ENCODE measurements at regions not wholly inside any gene's neighbourhood (a gene's known extent, or its start where the extent isn't known, plus 50 kb on each side); places are given as distances from the start of the nearest gene placed in this dataset.

DNA sequence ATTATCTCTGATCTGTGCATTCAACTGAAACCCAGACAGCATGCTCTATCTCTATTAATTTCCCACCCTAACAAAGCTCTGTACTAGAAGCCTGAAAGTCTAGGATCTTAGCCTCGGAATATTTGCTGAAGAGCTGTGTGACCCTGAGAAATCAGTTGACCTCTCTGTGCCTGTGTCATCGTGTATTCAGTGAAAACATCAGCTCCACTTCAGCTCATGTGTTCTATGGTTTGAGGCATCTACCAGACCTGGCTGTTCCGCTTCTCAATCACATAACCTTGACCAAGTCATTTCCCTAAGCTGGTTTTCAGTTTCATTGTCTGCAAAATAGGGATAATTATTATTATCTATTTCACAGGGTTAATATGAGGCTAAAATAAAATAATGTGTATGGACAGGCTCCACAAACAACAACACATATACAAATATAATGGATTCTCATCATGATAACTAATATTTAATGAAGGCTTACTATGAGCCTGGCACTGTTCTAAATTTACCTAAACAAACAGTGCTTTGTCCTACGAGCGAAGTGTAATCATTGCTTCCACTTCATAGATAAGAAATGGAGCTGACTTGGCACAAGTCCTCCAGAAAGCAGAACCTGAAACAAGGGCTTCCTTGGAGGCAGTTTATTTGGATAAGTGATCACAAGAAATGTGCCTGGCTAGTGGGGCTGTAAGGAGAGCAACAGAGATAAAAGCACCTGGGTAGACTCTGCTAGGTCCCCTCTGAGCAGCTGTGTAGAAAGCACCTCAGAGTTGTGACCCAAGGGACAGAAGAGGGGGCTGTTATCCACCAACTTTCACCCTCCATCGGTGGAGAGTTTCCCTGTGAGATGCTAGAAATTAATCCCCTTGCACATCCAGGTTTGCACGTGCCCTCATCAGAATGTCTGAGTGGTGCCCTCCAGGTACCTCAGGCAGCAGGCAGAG, 356.9 kb downstream of the RAB28 start:
- no peaks in the 10 kb centered on the region for H3K4me1 ChIP-seq (ENCODE audit: insufficient read depth, low read length)
- H3K79me2 ChIP-seq (ENCODE audit: low read length), result no peaks in the 10 kb centered on the region
- H3K4me3 ChIP-seq (ENCODE audit: low read length), result no peak overlapping the region
- H4K20me1 ChIP-seq (ENCODE audit: low read length), result no peaks in the 10 kb centered on the region
- no peaks in the 10 kb centered on the region for H3K27me3 ChIP-seq (ENCODE audit: low read length)
- no TSS peak for BruUV-seq (replicated peaks)
- no peak overlapping the region for H2AFZ ChIP-seq (ENCODE audit: low read length)
- no peaks in the 10 kb centered on the region for H3K9me3 ChIP-seq (ENCODE audit: low read length)
- TF ChIP-seq, protein P1, sequence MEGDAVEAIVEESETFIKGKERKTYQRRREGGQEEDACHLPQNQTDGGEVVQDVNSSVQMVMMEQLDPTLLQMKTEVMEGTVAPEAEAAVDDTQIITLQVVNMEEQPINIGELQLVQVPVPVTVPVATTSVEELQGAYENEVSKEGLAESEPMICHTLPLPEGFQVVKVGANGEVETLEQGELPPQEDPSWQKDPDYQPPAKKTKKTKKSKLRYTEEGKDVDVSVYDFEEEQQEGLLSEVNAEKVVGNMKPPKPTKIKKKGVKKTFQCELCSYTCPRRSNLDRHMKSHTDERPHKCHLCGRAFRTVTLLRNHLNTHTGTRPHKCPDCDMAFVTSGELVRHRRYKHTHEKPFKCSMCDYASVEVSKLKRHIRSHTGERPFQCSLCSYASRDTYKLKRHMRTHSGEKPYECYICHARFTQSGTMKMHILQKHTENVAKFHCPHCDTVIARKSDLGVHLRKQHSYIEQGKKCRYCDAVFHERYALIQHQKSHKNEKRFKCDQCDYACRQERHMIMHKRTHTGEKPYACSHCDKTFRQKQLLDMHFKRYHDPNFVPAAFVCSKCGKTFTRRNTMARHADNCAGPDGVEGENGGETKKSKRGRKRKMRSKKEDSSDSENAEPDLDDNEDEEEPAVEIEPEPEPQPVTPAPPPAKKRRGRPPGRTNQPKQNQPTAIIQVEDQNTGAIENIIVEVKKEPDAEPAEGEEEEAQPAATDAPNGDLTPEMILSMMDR (conservative IDR thresholded peaks at IDR 0.05; ENCODE audit: low read depth, low read length), result no peak
- no peak for TF ChIP-seq EZH2 (IDR thresholded peaks at IDR 0.05; ENCODE audit: low read length, unreplicated experiment)
- TF ChIP-seq EZH2phosphoT487 (IDR thresholded peaks at IDR 0.05; ENCODE audit: borderline replicate concordance, low read length), result no peak
- no peak overlapping the region for H3K27ac ChIP-seq (ENCODE audit: low read length)
- H3K36me3 ChIP-seq (ENCODE audit: low read depth, low read length), result no peaks in the 10 kb centered on the region
- H3K9ac ChIP-seq (ENCODE audit: low read length), result no peak overlapping the region
- intact Hi-C loops (cut with micrococcal nuclease), result no loop called here
- no peaks in the 10 kb centered on the region for H3K9me2 ChIP-seq (replicated peaks; ENCODE audit: low read length)
- DNase-seq (no peak), ATAC-seq (no peak)
- H3F3A ChIP-seq (ENCODE audit: low read length, unreplicated experiment), result no peaks in the 10 kb centered on the region
- no peak overlapping the region for H3K4me2 ChIP-seq (ENCODE audit: low read length)
- ChIA-PET POLR2A (ENCODE audit: unreplicated experiment) (no interaction called here), CTCF (no interaction called here)

DNA sequence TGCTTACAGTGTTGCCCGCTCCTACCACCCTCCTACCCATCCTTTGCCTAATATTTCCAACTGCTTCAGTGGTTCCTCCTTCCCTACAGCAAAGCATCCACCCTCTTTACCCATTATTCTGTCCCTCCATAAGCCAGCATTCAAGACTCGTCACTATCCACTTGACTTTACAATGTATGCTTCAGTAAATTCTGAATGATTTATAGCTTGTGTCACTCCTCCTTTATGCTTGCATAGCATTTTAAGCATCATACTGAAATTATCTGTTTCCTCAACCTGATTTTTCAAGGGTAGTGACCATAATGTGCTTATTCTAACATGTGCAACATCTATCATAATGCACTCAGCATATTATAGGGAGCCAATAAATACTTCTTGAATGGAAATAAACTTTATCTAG, 365.5 kb downstream of the RAB28 start:
- H3K27me3 ChIP-seq (ENCODE audit: low read length), result no peaks in the 10 kb centered on the region
- no peak for ATAC-seq
- no peak overlapping the region for H2AFZ ChIP-seq (ENCODE audit: low read length)
- DNase-seq, result no peak
- no peaks in the 10 kb centered on the region for H3K9me2 ChIP-seq (replicated peaks; ENCODE audit: low read length)
- no peaks in the 10 kb centered on the region for H3K36me3 ChIP-seq (ENCODE audit: low read depth, low read length)
- no peaks in the 10 kb centered on the region for H3F3A ChIP-seq (ENCODE audit: low read length, unreplicated experiment)
- H3K27ac ChIP-seq (ENCODE audit: low read length), result no peak overlapping the region
- ChIA-PET CTCF (no interaction called here), POLR2A (ENCODE audit: unreplicated experiment) (no interaction called here)
- H3K9me3 ChIP-seq (ENCODE audit: low read length), result no peaks in the 10 kb centered on the region
- H3K4me3 ChIP-seq (ENCODE audit: low read length), result no peak overlapping the region
- H3K79me2 ChIP-seq (ENCODE audit: low read length), result no peaks in the 10 kb centered on the region
- H4K20me1 ChIP-seq (ENCODE audit: low read length), result no peaks in the 10 kb centered on the region
- no peak overlapping the region for H3K9ac ChIP-seq (ENCODE audit: low read length)
- BruUV-seq (replicated peaks), result no TSS peak
- intact Hi-C loops (cut with micrococcal nuclease), result no loop called here
- no peak overlapping the region for H3K4me2 ChIP-seq (ENCODE audit: low read length)
- no peaks in the 10 kb centered on the region for H3K4me1 ChIP-seq (ENCODE audit: insufficient read depth, low read length)
- TF ChIP-seq, protein P1 (conservative IDR thresholded peaks at IDR 0.05; ENCODE audit: low read depth, low read length), result no peak
- TF ChIP-seq EZH2phosphoT487 (IDR thresholded peaks at IDR 0.05; ENCODE audit: borderline replicate concordance, low read length), result no peak
- TF ChIP-seq EZH2 (IDR thresholded peaks at IDR 0.05; ENCODE audit: low read length, unreplicated experiment), result no peak

DNA sequence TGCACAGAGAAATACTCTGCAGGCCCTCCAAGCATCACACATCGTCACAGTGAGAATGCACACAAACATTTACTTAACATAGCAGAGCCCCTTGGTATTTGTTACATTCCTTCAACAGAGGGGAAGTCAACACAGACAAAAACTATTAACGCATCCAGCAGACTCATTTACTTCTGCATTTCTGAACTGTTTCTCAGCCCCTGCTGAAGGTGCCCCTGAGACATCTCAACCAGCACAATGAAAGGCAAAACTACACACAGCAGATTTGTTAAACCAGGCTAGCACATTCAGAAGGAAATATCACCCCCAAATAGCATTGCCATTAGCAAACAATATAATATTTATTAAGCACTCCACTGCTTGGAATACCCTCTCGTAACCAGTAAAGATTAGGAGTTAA, 367.0 kb downstream of the RAB28 start:
- Histone ChIP-seq H3K4me3 (ENCODE audit: low read length) (no peak overlapping the region), H3K9me2 (replicated peaks; ENCODE audit: low read length) (no peaks in the 10 kb centered on the region), H3F3A (ENCODE audit: low read length, unreplicated experiment) (no peaks in the 10 kb centered on the region), H3K27ac (ENCODE audit: low read length) (no peak overlapping the region), H2AFZ (ENCODE audit: low read length) (no peak overlapping the region), H3K9ac (ENCODE audit: low read length) (no peak overlapping the region), H3K9me3 (ENCODE audit: low read length) (no peaks in the 10 kb centered on the region), H4K20me1 (ENCODE audit: low read length) (no peaks in the 10 kb centered on the region), H3K27me3 (ENCODE audit: low read length) (no peaks in the 10 kb centered on the region), H3K4me1 (ENCODE audit: insufficient read depth, low read length) (no peaks in the 10 kb centered on the region), H3K4me2 (ENCODE audit: low read length) (no peak overlapping the region), H3K36me3 (ENCODE audit: low read depth, low read length) (no peaks in the 10 kb centered on the region), H3K79me2 (ENCODE audit: low read length) (no peaks in the 10 kb centered on the region)
- DNase-seq (no peak), ATAC-seq (no peak)
- intact Hi-C loops (cut with micrococcal nuclease), result no loop called here
- TF ChIP-seq EZH2phosphoT487 (IDR thresholded peaks at IDR 0.05; ENCODE audit: borderline replicate concordance, low read length) (no peak), EZH2 (IDR thresholded peaks at IDR 0.05; ENCODE audit: low read length, unreplicated experiment) (no peak)
- TF ChIP-seq, protein P1 (conservative IDR thresholded peaks at IDR 0.05; ENCODE audit: low read depth, low read length), result no peak
- no TSS peak for BruUV-seq (replicated peaks)
- ChIA-PET CTCF (no interaction called here), POLR2A (ENCODE audit: unreplicated experiment) (no interaction called here)

Measured in PC-3 (cell line).